ENCODE measurements at regions not wholly inside any gene's neighbourhood (a gene's known extent, or its start where the extent isn't known, plus 50 kb on each side); places are given as distances from the start of the nearest gene placed in this dataset.

DNA sequence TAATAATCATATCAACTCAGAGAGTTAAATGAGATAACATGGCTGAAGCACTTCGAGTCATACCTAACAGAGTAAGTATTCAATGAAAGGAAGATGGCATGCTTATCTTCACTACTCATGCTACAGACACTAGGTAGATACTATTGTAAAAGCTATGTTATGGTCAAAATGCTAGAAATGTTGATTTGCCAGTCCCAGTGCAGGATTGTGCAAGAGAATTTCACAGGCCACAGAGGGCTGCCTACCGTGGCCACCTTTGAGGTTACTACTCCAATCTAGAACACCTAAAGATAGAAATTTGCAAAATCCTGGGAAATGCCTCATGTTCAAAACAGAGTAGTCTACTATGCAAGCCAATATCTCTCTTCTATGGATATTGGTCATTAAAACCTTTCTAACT is 75.3 kb upstream of the PLEKHG7 start:
- intact Hi-C loops (cut with DNase I, micrococcal nuclease): no loop called here
- no peak for TF ChIP-seq CTCF (IDR thresholded peaks at IDR 0.05)
- no peak overlapping the region for H3K4me3 ChIP-seq
- no peaks in the 10 kb centered on the region for H3K36me3 ChIP-seq (ENCODE audit: low read depth)
- DNase-seq: no peak
- H3K9me3 ChIP-seq: no peaks in the 10 kb centered on the region
- ATAC-seq: no peak
- no peaks in the 10 kb centered on the region for H3K4me1 ChIP-seq (ENCODE audit: low read depth)

- DNase-seq: no peak
- no peak for ATAC-seq
- intact Hi-C loops (cut with DNase I, micrococcal nuclease): no loop called here
- no peaks in the 10 kb centered on the region for H3K36me3 ChIP-seq (ENCODE audit: low read depth)
- no peaks in the 10 kb centered on the region for H3K4me1 ChIP-seq (ENCODE audit: low read depth)
- no peak overlapping the region for H3K4me3 ChIP-seq
- TF ChIP-seq CTCF (IDR thresholded peaks at IDR 0.05): no peak
- H3K9me3 ChIP-seq: no peaks in the 10 kb centered on the region
Measured at GRCh38 chr12:92625639-92626310, 77.0 kb upstream of the PLEKHG7 start.

DNA sequence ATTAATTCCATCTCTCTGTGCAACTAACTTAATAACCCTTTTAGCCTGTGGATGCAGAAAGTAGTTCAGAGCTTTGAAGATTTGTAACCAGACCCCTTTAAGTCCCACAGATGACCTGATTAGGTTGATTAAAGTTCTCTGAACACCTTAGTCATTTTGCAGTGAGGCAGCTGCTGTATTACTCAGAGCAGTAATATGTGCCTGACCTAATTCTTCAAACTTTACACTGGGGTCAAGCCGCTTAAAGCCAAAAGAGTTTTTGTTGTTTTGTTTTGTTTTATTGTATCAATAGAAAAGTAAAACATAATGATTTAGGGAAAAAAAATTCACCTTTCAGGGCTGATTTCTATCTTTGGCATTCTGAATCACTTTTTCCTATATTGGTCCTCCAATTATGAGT is 78.6 kb upstream of the PLEKHG7 start:
- H3K4me1 ChIP-seq (ENCODE audit: low read depth): no peaks in the 10 kb centered on the region
- no peak overlapping the region for H3K4me3 ChIP-seq
- no peak for TF ChIP-seq CTCF (IDR thresholded peaks at IDR 0.05)
- intact Hi-C loops (cut with DNase I, micrococcal nuclease): no loop called here
- no peaks in the 10 kb centered on the region for H3K9me3 ChIP-seq
- H3K36me3 ChIP-seq (ENCODE audit: low read depth): no peaks in the 10 kb centered on the region
- DNase-seq: no peak
- ATAC-seq: no peak

DNA sequence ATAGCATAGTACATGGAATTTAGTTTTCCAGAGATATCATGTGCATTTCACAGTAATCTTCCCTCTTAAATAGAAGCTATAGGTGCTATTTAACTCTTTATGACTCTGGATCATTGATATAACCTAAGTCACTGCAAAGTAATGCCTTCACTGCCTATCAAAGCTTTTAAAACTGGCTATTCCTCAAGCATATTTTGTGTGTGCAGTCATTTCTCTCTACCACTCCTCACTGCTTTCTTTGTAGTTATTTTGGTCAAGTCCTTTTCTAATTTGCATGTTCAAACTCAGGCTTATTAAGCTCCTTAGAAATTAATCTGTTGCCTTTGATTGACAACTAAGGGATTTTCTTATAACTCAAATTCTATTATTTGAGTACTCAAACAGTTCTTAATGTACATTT is 79.4 kb upstream of the PLEKHG7 start:
- Histone ChIP-seq H3K36me3 (ENCODE audit: low read depth) (no peaks in the 10 kb centered on the region), H3K4me1 (ENCODE audit: low read depth) (no peaks in the 10 kb centered on the region), H3K9me3 (no peaks in the 10 kb centered on the region), H3K4me3 (no peak overlapping the region)
- no peak for TF ChIP-seq CTCF (IDR thresholded peaks at IDR 0.05)
- no peak for ATAC-seq
- intact Hi-C loops (cut with DNase I, micrococcal nuclease): no loop called here
- no peak for DNase-seq

DNA sequence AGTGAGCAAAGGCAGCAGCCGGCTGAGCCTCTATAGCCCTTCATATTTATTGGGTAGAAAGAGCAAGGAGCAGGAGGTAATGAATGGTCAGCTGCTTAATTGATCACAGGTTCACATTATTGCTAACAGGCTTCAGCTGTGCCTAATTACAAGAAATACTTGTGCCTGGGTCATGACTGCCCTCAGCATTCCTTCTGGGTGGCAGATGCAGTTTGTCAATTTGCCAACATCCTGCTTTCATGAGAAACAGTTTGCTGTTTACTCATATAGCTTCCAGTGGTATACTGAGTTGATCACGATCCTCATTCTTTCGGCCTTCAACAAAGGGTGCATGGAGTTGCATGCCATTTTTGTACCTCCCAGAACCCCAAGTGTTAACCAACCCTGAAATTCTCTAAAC is 81.0 kb upstream of the PLEKHG7 start:
- intact Hi-C loops (cut with DNase I, micrococcal nuclease): no loop called here
- DNase-seq (no peak), ATAC-seq (no peak)
- H3K4me3 ChIP-seq: no peak overlapping the region
- TF ChIP-seq CTCF (IDR thresholded peaks at IDR 0.05): no peak
- no peaks in the 10 kb centered on the region for H3K9me3 ChIP-seq
- no peaks in the 10 kb centered on the region for H3K4me1 ChIP-seq (ENCODE audit: low read depth)
- H3K36me3 ChIP-seq (ENCODE audit: low read depth): no peaks in the 10 kb centered on the region

DNA sequence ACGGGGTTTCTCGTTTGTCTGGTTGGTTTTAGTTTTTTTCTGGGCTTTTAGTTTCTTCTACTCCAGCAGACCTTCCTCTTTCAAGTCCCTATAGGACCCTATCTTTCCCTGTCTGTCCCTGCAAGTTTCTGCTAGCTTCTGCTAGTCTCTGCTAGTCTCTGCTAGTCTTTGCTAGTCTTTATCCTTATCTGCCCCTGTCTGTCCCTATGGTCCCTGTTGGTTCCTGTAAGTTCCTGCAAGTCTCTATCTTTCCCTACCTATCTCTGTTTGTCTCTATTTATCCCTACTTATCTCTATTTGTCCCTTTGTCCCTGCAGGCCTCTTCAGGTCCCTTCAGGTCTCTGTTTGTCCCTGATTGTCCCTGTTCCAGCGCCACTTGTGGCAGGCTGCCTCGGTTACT is 81.5 kb upstream of the PLEKHG7 start:
- no peak for DNase-seq
- no peak overlapping the region for H3K4me3 ChIP-seq
- ATAC-seq: no peak
- no peaks in the 10 kb centered on the region for H3K4me1 ChIP-seq (ENCODE audit: low read depth)
- no peaks in the 10 kb centered on the region for H3K9me3 ChIP-seq
- no peaks in the 10 kb centered on the region for H3K36me3 ChIP-seq (ENCODE audit: low read depth)
- intact Hi-C loops (cut with DNase I, micrococcal nuclease): no loop called here
- no peak for TF ChIP-seq CTCF (IDR thresholded peaks at IDR 0.05)

All from mucosa of descending colon (tissue), 3 donors.